ENCODE measurements at regions not wholly inside any gene's neighbourhood (a gene's known extent, or its start where the extent isn't known, plus 50 kb on each side); places are given as distances from the start of the nearest gene placed in this dataset.
"Not testable (repeated sequence)": the region's sequence is repeated elsewhere in the genome, so short reads cannot be mapped to it uniquely, and the experiment has no call there.

DNA sequence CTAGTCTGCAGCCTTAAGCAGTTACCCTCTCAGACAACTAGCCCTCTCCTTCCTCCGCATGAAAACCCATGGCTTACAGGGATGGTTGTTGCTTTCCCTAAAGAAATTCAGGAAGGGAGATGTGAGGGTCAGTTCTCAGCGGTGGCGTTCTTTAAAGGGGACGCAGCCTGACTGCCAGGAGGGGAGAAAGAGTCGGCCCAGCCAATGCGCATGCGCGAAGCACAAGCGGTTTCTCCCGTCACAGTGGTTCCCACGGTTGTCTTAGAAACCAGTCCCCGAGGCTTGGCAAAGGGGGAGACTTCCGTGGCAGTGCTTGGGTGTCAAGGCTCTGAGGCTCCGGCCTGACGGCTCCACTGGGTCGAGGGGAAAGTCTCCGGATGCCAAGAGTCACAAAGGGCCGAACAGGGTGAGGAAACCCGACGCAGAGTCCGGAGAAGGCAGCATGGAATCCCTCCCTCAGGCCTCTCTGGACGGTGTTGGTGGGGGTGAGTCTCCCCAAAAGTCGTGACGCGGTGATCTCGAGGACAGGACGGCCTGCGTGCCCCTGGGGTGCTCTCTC, 140.8 kb upstream of the ANKRD20A1 start:
- H3K27me3 ChIP-seq (ENCODE audit: control insufficient read depth in 2 of 2, insufficient read depth in 2 of 2, low read length in 2 of 2); H3K4me1 Mint-ChIP-seq; H4K20me1 ChIP-seq (ENCODE audit: insufficient read depth, low read length); H3K36me3 ChIP-seq (replicated peaks in 1 of 2; ENCODE audit: control insufficient read depth in 1 of 2, insufficient read depth in 2 of 2, low read length in 2 of 2); H3K4me1 ChIP-seq (ENCODE audit: control insufficient read depth in 1 of 2, insufficient read depth in 2 of 2, low read length in 2 of 2); H3K9me3 ChIP-seq (replicated peaks in 1 of 2; ENCODE audit: control insufficient read depth in 1 of 2, insufficient read depth in 1 of 2, low read length in 2 of 2); H3K27ac ChIP-seq (ENCODE audit: low read depth in 1 of 2, low read length in 2 of 2); H2AFZ ChIP-seq (ENCODE audit: insufficient read depth, low read depth, low read length, poor library complexity, severe bottlenecking); H3K4me3 ChIP-seq (replicated peaks in 1 of 3; ENCODE audit: low read depth in 2 of 3, low read length in 3 of 3); H3K27ac Mint-ChIP-seq; H3K4me2 ChIP-seq (replicated peaks; ENCODE audit: extremely low read depth, low read length, poor library complexity, severe bottlenecking); DNase-seq; intact Hi-C loops (cut with micrococcal nuclease); H3K79me2 ChIP-seq (ENCODE audit: insufficient read depth, low read length); H3K36me3 Mint-ChIP-seq; H3K27me3 Mint-ChIP-seq (ENCODE audit: low read depth in 3 of 3); H3K9me3 Mint-ChIP-seq; H3K4me3 Mint-ChIP-seq; H3K9ac ChIP-seq (ENCODE audit: insufficient read depth, low read length, poor library complexity, severe bottlenecking): not testable (repeated sequence)
- no CpG with 5 or more reads among the region's 28 CpGs for WGBS (ENCODE audit: insufficient coverage)

DNA sequence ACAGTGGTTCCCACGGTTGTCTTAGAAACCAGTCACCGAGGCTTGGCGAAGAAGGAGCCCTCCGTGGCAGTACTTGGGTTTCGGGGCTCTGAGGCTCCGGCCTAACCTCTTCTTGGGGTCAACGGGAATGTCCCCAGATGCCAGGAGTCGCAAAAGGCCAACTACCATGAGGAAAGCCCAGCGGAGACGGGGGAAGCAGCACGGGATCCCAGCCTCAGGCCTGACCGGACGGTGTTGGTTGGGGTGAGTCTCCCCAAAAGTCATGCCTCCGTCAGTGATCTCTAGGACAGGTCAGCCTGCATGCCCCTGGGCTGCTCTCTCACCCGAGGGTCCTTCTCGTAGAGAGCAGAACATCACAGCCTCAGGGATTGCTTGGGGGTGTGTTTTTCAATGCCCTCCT, 138.2 kb upstream of the ANKRD20A1 start:
- H3K36me3 ChIP-seq (replicated peaks in 1 of 2; ENCODE audit: control insufficient read depth in 1 of 2, insufficient read depth in 2 of 2, low read length in 2 of 2); H3K4me3 Mint-ChIP-seq; H3K9ac ChIP-seq (ENCODE audit: insufficient read depth, low read length, poor library complexity, severe bottlenecking); H2AFZ ChIP-seq (ENCODE audit: insufficient read depth, low read depth, low read length, poor library complexity, severe bottlenecking); H3K4me1 ChIP-seq (ENCODE audit: control insufficient read depth in 1 of 2, insufficient read depth in 2 of 2, low read length in 2 of 2); H3K4me3 ChIP-seq (replicated peaks in 1 of 3; ENCODE audit: low read depth in 2 of 3, low read length in 3 of 3); intact Hi-C loops (cut with micrococcal nuclease); H3K27ac ChIP-seq (ENCODE audit: low read depth in 1 of 2, low read length in 2 of 2); H3K36me3 Mint-ChIP-seq; H3K27me3 Mint-ChIP-seq (ENCODE audit: low read depth in 3 of 3); H3K9me3 ChIP-seq (replicated peaks in 1 of 2; ENCODE audit: control insufficient read depth in 1 of 2, insufficient read depth in 1 of 2, low read length in 2 of 2); H3K9me3 Mint-ChIP-seq; H3K4me2 ChIP-seq (replicated peaks; ENCODE audit: extremely low read depth, low read length, poor library complexity, severe bottlenecking); H3K4me1 Mint-ChIP-seq; H3K79me2 ChIP-seq (ENCODE audit: insufficient read depth, low read length); H4K20me1 ChIP-seq (ENCODE audit: insufficient read depth, low read length); H3K27me3 ChIP-seq (ENCODE audit: control insufficient read depth in 2 of 2, insufficient read depth in 2 of 2, low read length in 2 of 2); H3K27ac Mint-ChIP-seq: not testable (repeated sequence)
- WGBS (ENCODE audit: insufficient coverage): 89% methylated on average over 5 of the region's 16 CpGs
- DNase-seq: peak in 1 of 3 donors; percentile 0

DNA sequence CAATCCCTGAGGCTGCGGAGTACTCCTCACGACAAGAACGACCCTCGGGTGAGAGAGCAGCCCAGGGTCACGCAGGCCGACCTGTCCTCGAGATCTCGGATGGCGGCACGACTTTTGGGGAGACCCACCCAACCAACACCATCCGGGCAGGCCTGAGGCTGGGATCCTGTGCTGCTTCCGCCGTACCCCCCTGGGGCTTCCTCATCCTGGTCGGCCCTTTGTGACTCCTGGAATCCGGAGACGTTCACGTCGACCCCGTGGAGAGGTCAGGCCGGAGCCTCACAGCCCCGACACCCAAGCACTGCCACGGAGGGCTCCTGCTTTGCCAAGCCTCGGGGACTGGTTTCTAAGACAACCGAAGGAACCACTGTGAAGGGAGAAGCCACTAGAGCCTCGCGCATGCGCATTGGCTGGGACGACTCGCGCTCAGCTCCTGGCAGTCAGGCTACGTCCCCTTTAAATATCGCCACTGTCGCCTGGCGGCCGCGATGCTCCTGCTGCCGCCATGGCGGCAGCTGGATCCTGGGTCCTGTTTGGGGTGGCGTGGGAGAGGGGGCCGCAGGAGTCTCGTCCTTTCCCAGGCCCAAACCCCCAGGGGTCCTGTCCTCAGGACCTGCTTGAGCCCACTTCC, 136.2 kb upstream of the ANKRD20A1 start:
- H3K36me3 ChIP-seq (replicated peaks in 1 of 2; ENCODE audit: control insufficient read depth in 1 of 2, insufficient read depth in 2 of 2, low read length in 2 of 2); H3K4me1 Mint-ChIP-seq; H3K9me3 Mint-ChIP-seq; H3K4me3 Mint-ChIP-seq; H3K79me2 ChIP-seq (ENCODE audit: insufficient read depth, low read length); H3K9me3 ChIP-seq (replicated peaks in 1 of 2; ENCODE audit: control insufficient read depth in 1 of 2, insufficient read depth in 1 of 2, low read length in 2 of 2); H3K4me3 ChIP-seq (replicated peaks in 1 of 3; ENCODE audit: low read depth in 2 of 3, low read length in 3 of 3); intact Hi-C loops (cut with micrococcal nuclease); H3K27ac ChIP-seq (ENCODE audit: low read depth in 1 of 2, low read length in 2 of 2); H4K20me1 ChIP-seq (ENCODE audit: insufficient read depth, low read length); DNase-seq; H3K27ac Mint-ChIP-seq; H3K4me1 ChIP-seq (ENCODE audit: control insufficient read depth in 1 of 2, insufficient read depth in 2 of 2, low read length in 2 of 2); H2AFZ ChIP-seq (ENCODE audit: insufficient read depth, low read depth, low read length, poor library complexity, severe bottlenecking); H3K36me3 Mint-ChIP-seq; H3K27me3 Mint-ChIP-seq (ENCODE audit: low read depth in 3 of 3); H3K9ac ChIP-seq (ENCODE audit: insufficient read depth, low read length, poor library complexity, severe bottlenecking); H3K4me2 ChIP-seq (replicated peaks; ENCODE audit: extremely low read depth, low read length, poor library complexity, severe bottlenecking); H3K27me3 ChIP-seq (ENCODE audit: control insufficient read depth in 2 of 2, insufficient read depth in 2 of 2, low read length in 2 of 2): not testable (repeated sequence)
- no CpG with 5 or more reads among the region's 41 CpGs for WGBS (ENCODE audit: insufficient coverage)

- H3K4me1 Mint-ChIP-seq; H4K20me1 ChIP-seq (ENCODE audit: insufficient read depth, low read length); H3K4me2 ChIP-seq (replicated peaks; ENCODE audit: extremely low read depth, low read length, poor library complexity, severe bottlenecking); H3K9ac ChIP-seq (ENCODE audit: insufficient read depth, low read length, poor library complexity, severe bottlenecking); H2AFZ ChIP-seq (ENCODE audit: insufficient read depth, low read depth, low read length, poor library complexity, severe bottlenecking); intact Hi-C loops (cut with micrococcal nuclease); H3K9me3 Mint-ChIP-seq; H3K27me3 Mint-ChIP-seq (ENCODE audit: low read depth in 3 of 3); H3K27ac ChIP-seq (ENCODE audit: low read depth in 1 of 2, low read length in 2 of 2); H3K79me2 ChIP-seq (ENCODE audit: insufficient read depth, low read length); DNase-seq; H3K4me1 ChIP-seq (ENCODE audit: control insufficient read depth in 1 of 2, insufficient read depth in 2 of 2, low read length in 2 of 2); H3K27ac Mint-ChIP-seq; H3K36me3 ChIP-seq (replicated peaks in 1 of 2; ENCODE audit: control insufficient read depth in 1 of 2, insufficient read depth in 2 of 2, low read length in 2 of 2); H3K36me3 Mint-ChIP-seq; H3K9me3 ChIP-seq (replicated peaks in 1 of 2; ENCODE audit: control insufficient read depth in 1 of 2, insufficient read depth in 1 of 2, low read length in 2 of 2); H3K27me3 ChIP-seq (ENCODE audit: control insufficient read depth in 2 of 2, insufficient read depth in 2 of 2, low read length in 2 of 2): not testable (repeated sequence)
- peak overlapping the region in 2 of 3 experiments; percentile 29 to 32 for H3K4me3 ChIP-seq (replicated peaks in 1 of 3; ENCODE audit: low read depth in 2 of 3, low read length in 3 of 3)
- H3K4me3 Mint-ChIP-seq: peak overlapping the region; percentile 43 to 76
- no CpG with 5 or more reads among the region's 15 CpGs for WGBS (ENCODE audit: insufficient coverage)
Observed at GRCh38 chr9:67723185-67723584, 135.5 kb upstream of the ANKRD20A1 start.
